GM12878 (cell line): ENCODE measurements at regions not wholly inside any gene's neighbourhood (a gene's known extent, or its start where the extent isn't known, plus 50 kb on each side); places are given as distances from the start of the nearest gene placed in this dataset.

Experiments
- ATAC-seq: fragments of 200-7000 bp; cut with Tn5 transposase; 3 replicates; pipeline ENCODE4 v1.9.1; 2020; ENCODE audit warnings: mild to moderate bottlenecking, moderate library complexity
- BruUV-seq: library from RNA; stranded (reverse); fragments of 400-500 nt; replicated peaks from 2 replicates; lab custom pipeline; 2021; lab: Mats Ljungman, UMichigan
- CTCF ChIA-PET: fragments of 300-600 bp; sonication (Branson Sonifier 250); formaldehyde crosslinking; extraction: SDS; loops from one replicate; lab custom pipeline; 2021; ENCODE audit warnings: inconsistent platforms; lab: Yijun Ruan, JAX
- POLR2A ChIA-PET: fragments of 350-600 bp; formaldehyde crosslinking; extraction: SDS; loops from one replicate; lab custom pipeline; 2021; ENCODE audit warnings: inconsistent platforms; lab: Charles Lee
- RAD21 ChIA-PET: fragments of 300-600 bp; sonication (Branson Sonifier 250); formaldehyde crosslinking; loops from one replicate; lab custom pipeline; 2023; ENCODE audit warnings: antibody characterized with exemption; ENCODE audit not compliant: unreplicated experiment; lab: Charles Lee
- SMC1A ChIA-PET: fragments of 300-600 bp; sonication (Branson Sonifier 250); formaldehyde crosslinking; loops from one replicate; lab custom pipeline; 2023; ENCODE audit not compliant: unreplicated experiment, uncharacterized antibody; lab: Charles Lee
- DNase-seq: peaks from one replicate; pipeline ENCODE4 v3.0.0-alpha.2; 2011; ENCODE audit warnings: low read depth, low spot score
- FAIRE-seq: peaks from 3 replicates; lab custom pipeline; 2011; peaks lifted over from hg19 to GRCh38; lab: Jason Lieb, UNC
- H2AFZ ChIP-seq: 2 replicates; pipeline ENCODE4 v1.6.0; 2011; ENCODE audit warnings: low read depth, low read length, control low read depth; ENCODE audit not compliant: control insufficient read depth
- H3K27ac ChIP-seq: 2 replicates; pipeline ENCODE4 v1.5.1; 2011; ENCODE audit warnings: control low read depth; ENCODE audit not compliant: control insufficient read depth, insufficient read depth
- H3K27me3 ChIP-seq, 2 experiments: replicated peaks in 1 of 2; 2 replicates each; pipeline versions ENCODE4 v1.6.0 to v1.6.1; 2011; ENCODE audit warnings: low read length in 1 of 2; ENCODE audit not compliant: control insufficient read depth in 2 of 2, insufficient read depth in 2 of 2
- H3K36me3 ChIP-seq, 2 experiments: 2 replicates each; pipeline ENCODE4 v1.5.1; 2011; ENCODE audit warnings: low read length in 1 of 2; ENCODE audit not compliant: control insufficient read depth in 2 of 2, insufficient read depth in 2 of 2
- H3K4me1 ChIP-seq: 2 replicates; pipeline ENCODE4 v1.6.1; 2011; ENCODE audit warnings: mild to moderate bottlenecking, low read length, moderate library complexity, mixed read lengths; ENCODE audit not compliant: control insufficient read depth, insufficient read depth
- H3K4me2 ChIP-seq: 2 replicates; pipeline ENCODE4 v1.6.0; 2011; ENCODE audit warnings: control low read depth; ENCODE audit not compliant: control insufficient read depth, insufficient read depth
- H3K4me3 ChIP-seq: fragments of 200-600 bp; sonication (generic); 2 replicates; pipeline ENCODE4 v1.5.1; 2016
- H3K79me2 ChIP-seq: 2 replicates; pipeline ENCODE4 v1.6.0; 2011; ENCODE audit warnings: low read length; ENCODE audit not compliant: control insufficient read depth, insufficient read depth
- H3K9ac ChIP-seq: 2 replicates; pipeline ENCODE4 v1.8.0; 2011; ENCODE audit warnings: low read length, control low read depth, mixed read lengths; ENCODE audit not compliant: control insufficient read depth, insufficient read depth
- H3K9me3 ChIP-seq: replicated peaks from 3 replicates; pipeline ENCODE4 v1.5.1; 2011; ENCODE audit warnings: mild to moderate bottlenecking, low read length; ENCODE audit not compliant: control insufficient read depth, insufficient read depth
- H4K20me1 ChIP-seq: 2 replicates; pipeline ENCODE4 v1.6.0; 2011; ENCODE audit not compliant: control insufficient read depth, insufficient read depth
- ATF2 ChIP-seq: IDR thresholded peaks from 2 replicates; pipeline ENCODE4 v1.6.1; 2012; ENCODE audit warnings: low read length, inconsistent platforms
- CEBPZ ChIP-seq: fragments of 150-350 bp; IDR thresholded peaks from 2 replicates; pipeline ENCODE4 v1.6.1; 2016; ENCODE audit warnings: low read depth, low read length
- KDM1A ChIP-seq: fragments of 200-600 bp; sonication (generic); IDR thresholded peaks from 2 replicates; pipeline ENCODE4 v1.6.1; 2016; ENCODE audit warnings: borderline replicate concordance
- PKNOX1 ChIP-seq: fragments of 450-650 bp; IDR thresholded peaks from 2 replicates; pipeline ENCODE4 v1.6.1; 2016; ENCODE audit warnings: mild to moderate bottlenecking
- USF1 ChIP-seq: IDR thresholded peaks from 2 replicates; pipeline ENCODE4 v1.6.1; 2011; ENCODE audit warnings: borderline replicate concordance, low read depth, mild to moderate bottlenecking, moderate library complexity, mixed read lengths, low read length; ENCODE audit not compliant: insufficient read depth; ENCODE audit errors: extremely low read length
- ZNF217 ChIP-seq: fragments of 450-650 bp; IDR thresholded peaks from 2 replicates; pipeline ENCODE4 v1.6.1; 2017; ENCODE audit warnings: antibody characterized with exemption, mild to moderate bottlenecking
- WGBS: methylation state at CpG from one replicate; pipeline ENCODE4 v1.1.6; 2016; ENCODE audit warnings: low lambda C conversion rate; ENCODE audit not compliant: insufficient replicate concordance, insufficient coverage; ENCODE audit errors: missing lambda C conversion rate; 5-methylcytosine and 5-hydroxymethylcytosine counted together
- in situ Hi-C: fragments of 300-500 bp; cut with MboI; formaldehyde crosslinking; loops from 9 replicates; pipeline ENCODE4 v1.14.3; 2018; ENCODE audit warnings: mixed read lengths
- intact Hi-C: fragments of 100-400 bp; cut with micrococcal nuclease; formaldehyde crosslinking; loops from one replicate; pipeline ENCODE4 v1.14.2; 2022; ENCODE audit not compliant: unreplicated experiment

- DNase-seq (no peak), FAIRE-seq (no peak), ATAC-seq (no peak)
- Histone ChIP-seq H2AFZ (no peak overlapping the region), H3K4me3 (no peak overlapping the region), H3K27ac (no peak overlapping the region), H3K4me2 (no peak overlapping the region), H3K36me3 (no peaks in the 10 kb centered on the region), H4K20me1 (no peaks in the 10 kb centered on the region), H3K9me3 (peaks cover 2% of the 10 kb centered on the region; the same call in 1 of the 3 replicates), H3K27me3 (no peaks in the 10 kb centered on the region; a peak in 1 of 4 replicates), H3K9ac (no peak overlapping the region), H3K4me1 (no peaks in the 10 kb centered on the region), H3K79me2 (no peaks in the 10 kb centered on the region)
- ChIA-PET CTCF (no interaction called here), SMC1A (no interaction called here), POLR2A (no interaction called here), RAD21 (no interaction called here)
- WGBS, result 48% methylated on average over 2 of the region's 2 CpGs
- intact Hi-C loops (no loop called here), in situ Hi-C loops (no loop called here)
- no TSS peak for BruUV-seq
- no peak for TF ChIP-seq PKNOX1
- TF ChIP-seq USF1, result no peak
Observed at GRCh38 chr11:115803073-115803740, 299.0 kb upstream of the CADM1 start.

GRCh38 chr11:115802641-115803040, 298.4 kb upstream of the CADM1 start:
- in situ Hi-C loops (no loop called here), intact Hi-C loops (no loop called here)
- ATAC-seq (no peak), DNase-seq (no peak), FAIRE-seq (no peak)
- H3K36me3 ChIP-seq, result no peaks in the 10 kb centered on the region
- 23% methylated on average over 3 of the region's 3 CpGs for WGBS
- no peak overlapping the region for H3K9ac ChIP-seq
- BruUV-seq, result no TSS peak
- TF ChIP-seq ATF2 (no peak), ZNF217 (no peak), KDM1A (no peak), CEBPZ (no peak)
- H4K20me1 ChIP-seq, result no peaks in the 10 kb centered on the region
- H3K9me3 ChIP-seq, result no peaks in the 10 kb centered on the region; the same call in 2 of the 3 replicates
- ChIA-PET RAD21 (no interaction called here), SMC1A (no interaction called here), CTCF (no interaction called here), POLR2A (no interaction called here)
- no peaks in the 10 kb centered on the region for H3K79me2 ChIP-seq
- H3K4me1 ChIP-seq, result no peaks in the 10 kb centered on the region
- H3K4me3 ChIP-seq, result no peak overlapping the region
- no peaks in the 10 kb centered on the region; a peak in 1 of 4 replicates for H3K27me3 ChIP-seq
- no peak overlapping the region for H3K27ac ChIP-seq
- H3K4me2 ChIP-seq, result no peak overlapping the region
- no peak overlapping the region for H2AFZ ChIP-seq
